ENCODE measurements at regions not wholly inside any gene's neighbourhood (a gene's known extent, or its start where the extent isn't known, plus 50 kb on each side); places are given as distances from the start of the nearest gene placed in this dataset.

- TF ChIP-seq, protein P1, sequence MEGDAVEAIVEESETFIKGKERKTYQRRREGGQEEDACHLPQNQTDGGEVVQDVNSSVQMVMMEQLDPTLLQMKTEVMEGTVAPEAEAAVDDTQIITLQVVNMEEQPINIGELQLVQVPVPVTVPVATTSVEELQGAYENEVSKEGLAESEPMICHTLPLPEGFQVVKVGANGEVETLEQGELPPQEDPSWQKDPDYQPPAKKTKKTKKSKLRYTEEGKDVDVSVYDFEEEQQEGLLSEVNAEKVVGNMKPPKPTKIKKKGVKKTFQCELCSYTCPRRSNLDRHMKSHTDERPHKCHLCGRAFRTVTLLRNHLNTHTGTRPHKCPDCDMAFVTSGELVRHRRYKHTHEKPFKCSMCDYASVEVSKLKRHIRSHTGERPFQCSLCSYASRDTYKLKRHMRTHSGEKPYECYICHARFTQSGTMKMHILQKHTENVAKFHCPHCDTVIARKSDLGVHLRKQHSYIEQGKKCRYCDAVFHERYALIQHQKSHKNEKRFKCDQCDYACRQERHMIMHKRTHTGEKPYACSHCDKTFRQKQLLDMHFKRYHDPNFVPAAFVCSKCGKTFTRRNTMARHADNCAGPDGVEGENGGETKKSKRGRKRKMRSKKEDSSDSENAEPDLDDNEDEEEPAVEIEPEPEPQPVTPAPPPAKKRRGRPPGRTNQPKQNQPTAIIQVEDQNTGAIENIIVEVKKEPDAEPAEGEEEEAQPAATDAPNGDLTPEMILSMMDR (IDR thresholded peaks at IDR 0.05; ENCODE audit: insufficient read depth, low read length, poor library complexity, severe bottlenecking): no peak
- no peak for TF ChIP-seq EZH2phosphoT487 (conservative IDR thresholded peaks at IDR 0.05; ENCODE audit: low read length)
Measured at GRCh38 chr1:60747353-60747752, 335.0 kb upstream of the NFIA start.

Measured in SU-DHL-6 (cell line).